ENCODE measurements at regions not wholly inside any gene's neighbourhood (a gene's known extent, or its start where the extent isn't known, plus 50 kb on each side); places are given as distances from the start of the nearest gene placed in this dataset.

GRCh38 chr12:89129167-89129870 is 223.0 kb downstream of the DUSP6 start:
- H3K27me3 Mint-ChIP-seq, result peaks cover 3% of the 10 kb centered on the region
- ATAC-seq (replicated peaks), result peak; percentile 91
- no peak overlapping the region for H3K4me3 Mint-ChIP-seq
- no peaks in the 10 kb centered on the region for H3K4me1 Mint-ChIP-seq
- no peak overlapping the region for H3K27ac Mint-ChIP-seq
- no peaks in the 10 kb centered on the region for H3K9me3 Mint-ChIP-seq
- no peaks in the 10 kb centered on the region for H3K36me3 Mint-ChIP-seq (ENCODE audit: low read depth)

DNA sequence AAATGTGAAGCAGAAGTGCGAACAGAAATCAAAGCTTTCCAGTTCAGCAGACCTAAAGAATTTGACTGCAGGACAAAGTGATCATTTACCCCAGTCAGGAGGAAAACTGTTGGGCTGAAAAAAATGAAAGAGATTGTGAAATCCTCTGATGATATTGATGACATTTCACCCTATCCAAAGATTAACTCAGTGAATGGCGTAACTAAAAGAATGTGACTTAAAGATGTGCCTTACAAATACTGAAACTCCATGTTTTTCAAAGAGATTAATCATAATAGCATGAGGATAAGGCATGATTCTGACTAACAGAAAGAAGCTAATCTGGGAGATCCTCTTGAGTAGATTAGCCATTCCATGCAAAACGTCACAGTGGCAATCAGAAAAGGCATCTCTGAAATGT is 225.6 kb downstream of the DUSP6 start:
- Mint-ChIP-seq H3K36me3 (ENCODE audit: low read depth) (no peaks in the 10 kb centered on the region), H3K27ac (no peak overlapping the region), H3K27me3 (no peaks in the 10 kb centered on the region), H3K9me3 (no peaks in the 10 kb centered on the region), H3K4me1 (no peaks in the 10 kb centered on the region), H3K4me3 (no peak overlapping the region)
- ATAC-seq (replicated peaks), result no peak

DNA sequence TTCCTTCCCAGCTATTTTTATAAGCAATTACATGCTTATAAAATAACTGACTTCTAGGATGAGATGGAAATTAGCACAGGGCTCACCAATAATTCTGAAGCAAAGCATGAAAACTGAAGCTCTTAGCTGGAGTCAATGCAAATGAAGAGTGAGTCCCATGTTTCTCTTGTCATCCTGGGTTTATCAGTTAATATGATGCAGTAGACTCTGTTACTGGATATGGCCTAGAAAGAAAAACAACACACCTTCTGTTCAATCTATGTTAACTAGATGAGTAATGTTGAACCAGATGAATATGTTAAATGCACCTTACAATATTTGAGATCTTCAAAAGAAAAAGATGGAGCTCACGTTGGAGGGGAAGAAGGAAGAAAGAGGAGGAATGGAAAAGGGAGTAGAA is 229.4 kb downstream of the DUSP6 start:
- no peaks in the 10 kb centered on the region for H3K9me3 Mint-ChIP-seq

GRCh38 chr12:89117448-89118034 is 234.8 kb downstream of the DUSP6 start:
- H3K27me3 Mint-ChIP-seq, result no peaks in the 10 kb centered on the region
- H3K9me3 Mint-ChIP-seq, result no peaks in the 10 kb centered on the region
- no peak overlapping the region for H3K4me3 Mint-ChIP-seq
- ATAC-seq (replicated peaks), result no peak
- no peaks in the 10 kb centered on the region for H3K36me3 Mint-ChIP-seq (ENCODE audit: low read depth)
- H3K27ac Mint-ChIP-seq, result no peak overlapping the region
- H3K4me1 Mint-ChIP-seq, result peaks cover 3% of the 10 kb centered on the region

More for the DNA sequence above, 229.4 kb downstream of the DUSP6 start:
- no peak overlapping the region for H3K27ac Mint-ChIP-seq
- no peaks in the 10 kb centered on the region for H3K27me3 Mint-ChIP-seq
- no peaks in the 10 kb centered on the region for H3K36me3 Mint-ChIP-seq (ENCODE audit: low read depth)
- ATAC-seq (replicated peaks), result no peak
- H3K4me1 Mint-ChIP-seq, result no peaks in the 10 kb centered on the region
- H3K4me3 Mint-ChIP-seq, result no peak overlapping the region

GRCh38 chr12:89111964-89112363 is 240.3 kb downstream of the DUSP6 start:
- Mint-ChIP-seq H3K4me3 (no peak overlapping the region), H3K36me3 (ENCODE audit: low read depth) (no peaks in the 10 kb centered on the region), H3K9me3 (no peaks in the 10 kb centered on the region), H3K27me3 (no peaks in the 10 kb centered on the region), H3K27ac (no peak overlapping the region), H3K4me1 (no peaks in the 10 kb centered on the region)
- no peak for ATAC-seq (replicated peaks)

DNA sequence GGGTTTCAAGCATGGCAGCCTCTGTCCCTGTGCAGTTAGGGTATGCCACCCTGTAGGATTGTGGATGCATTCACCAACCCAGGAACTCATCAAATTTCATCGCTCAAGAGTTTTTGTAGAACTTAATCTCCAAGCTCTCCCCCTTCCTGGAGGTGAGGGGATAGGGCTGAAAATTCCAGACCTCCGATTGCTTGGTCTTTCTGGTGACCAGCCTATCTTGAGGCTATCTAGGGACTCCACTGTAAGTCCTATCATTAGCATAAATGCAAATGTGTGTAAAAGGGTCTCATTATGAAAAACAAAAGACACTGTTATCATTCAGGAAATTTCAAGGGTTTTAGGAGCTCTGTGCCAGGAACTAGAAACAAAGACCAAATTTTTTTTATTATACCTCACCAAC is 244.0 kb downstream of the DUSP6 start:
- Mint-ChIP-seq H3K9me3 (no peaks in the 10 kb centered on the region), H3K4me3 (no peak overlapping the region), H3K4me1 (no peaks in the 10 kb centered on the region), H3K27ac (no peak overlapping the region), H3K36me3 (ENCODE audit: low read depth) (no peaks in the 10 kb centered on the region), H3K27me3 (no peaks in the 10 kb centered on the region)
- ATAC-seq (replicated peaks), result no peak

- no peak for ATAC-seq (replicated peaks)
- Mint-ChIP-seq H3K27ac (no peak overlapping the region), H3K4me1 (no peaks in the 10 kb centered on the region), H3K27me3 (no peaks in the 10 kb centered on the region), H3K9me3 (no peaks in the 10 kb centered on the region), H3K4me3 (no peak overlapping the region), H3K36me3 (ENCODE audit: low read depth) (no peaks in the 10 kb centered on the region)
Measured at GRCh38 chr12:89106950-89107349, 245.4 kb downstream of the DUSP6 start.

GRCh38 chr12:89105243-89105642 is 247.1 kb downstream of the DUSP6 start:
- no peaks in the 10 kb centered on the region for H3K9me3 Mint-ChIP-seq
- peaks cover 6% of the 10 kb centered on the region for H3K27me3 Mint-ChIP-seq

GRCh38 chr12:89103831-89104230 is 248.5 kb downstream of the DUSP6 start:
- Mint-ChIP-seq H3K4me3 (no peak overlapping the region), H3K9me3 (no peaks in the 10 kb centered on the region)

More at GRCh38 chr12:89105243-89105642, 247.1 kb downstream of the DUSP6 start:
- no peak overlapping the region for H3K27ac Mint-ChIP-seq
- no peaks in the 10 kb centered on the region for H3K4me1 Mint-ChIP-seq
- no peak for ATAC-seq (replicated peaks)
- no peaks in the 10 kb centered on the region for H3K36me3 Mint-ChIP-seq (ENCODE audit: low read depth)
- H3K4me3 Mint-ChIP-seq, result no peak overlapping the region

GRCh38 chr12:89101440-89101839 is 250.9 kb downstream of the DUSP6 start:
- H3K9me3 Mint-ChIP-seq, result no peaks in the 10 kb centered on the region
- H3K4me3 Mint-ChIP-seq, result no peak overlapping the region
- peaks cover 7% of the 10 kb centered on the region for H3K27me3 Mint-ChIP-seq
- no peak for ATAC-seq (replicated peaks)
- H3K36me3 Mint-ChIP-seq (ENCODE audit: low read depth), result no peaks in the 10 kb centered on the region
- H3K4me1 Mint-ChIP-seq, result no peaks in the 10 kb centered on the region
- no peak overlapping the region for H3K27ac Mint-ChIP-seq

More at GRCh38 chr12:89103831-89104230, 248.5 kb downstream of the DUSP6 start:
- Mint-ChIP-seq H3K36me3 (ENCODE audit: low read depth) (no peaks in the 10 kb centered on the region), H3K27ac (no peak overlapping the region), H3K4me1 (no peaks in the 10 kb centered on the region), H3K27me3 (peaks cover 7% of the 10 kb centered on the region)
- ATAC-seq (replicated peaks), result no peak

GRCh38 chr12:89098441-89099112 is 253.7 kb downstream of the DUSP6 start:
- Mint-ChIP-seq H3K9me3 (no peaks in the 10 kb centered on the region), H3K4me1 (no peaks in the 10 kb centered on the region), H3K27me3 (peaks cover 7% of the 10 kb centered on the region), H3K36me3 (ENCODE audit: low read depth) (no peaks in the 10 kb centered on the region), H3K4me3 (no peak overlapping the region), H3K27ac (no peak overlapping the region)
- ATAC-seq (replicated peaks), result no peak

- Mint-ChIP-seq H3K4me3 (peak overlapping the region; percentile 31), H3K36me3 (ENCODE audit: low read depth) (no peaks in the 10 kb centered on the region), H3K9me3 (peaks cover 3% of the 10 kb centered on the region), H3K27me3 (no peaks in the 10 kb centered on the region), H3K27ac (peak overlapping the region; percentile 34), H3K4me1 (peaks cover 4% of the 10 kb centered on the region)
- peak; percentile 92 for ATAC-seq (replicated peaks)
Measured at GRCh38 chr12:89092297-89092696, 260.0 kb downstream of the DUSP6 start.

- H3K9me3 Mint-ChIP-seq, result peaks cover 3% of the 10 kb centered on the region
- H3K27me3 Mint-ChIP-seq, result peaks cover under 1% of the 10 kb centered on the region
- no peak overlapping the region for H3K27ac Mint-ChIP-seq
- ATAC-seq (replicated peaks), result no peak
- H3K36me3 Mint-ChIP-seq (ENCODE audit: low read depth), result no peaks in the 10 kb centered on the region
- peaks cover 4% of the 10 kb centered on the region for H3K4me1 Mint-ChIP-seq
- H3K4me3 Mint-ChIP-seq, result no peak overlapping the region
Measured at GRCh38 chr12:89091293-89091841, 260.9 kb downstream of the DUSP6 start.

- no peak for ATAC-seq (replicated peaks)
- Mint-ChIP-seq H3K36me3 (ENCODE audit: low read depth) (no peaks in the 10 kb centered on the region), H3K27ac (no peak overlapping the region), H3K27me3 (peaks cover 4% of the 10 kb centered on the region), H3K9me3 (peaks cover 3% of the 10 kb centered on the region), H3K4me1 (peaks cover 4% of the 10 kb centered on the region), H3K4me3 (no peak overlapping the region)
Measured at GRCh38 chr12:89089264-89089663, 263.0 kb downstream of the DUSP6 start.

DNA sequence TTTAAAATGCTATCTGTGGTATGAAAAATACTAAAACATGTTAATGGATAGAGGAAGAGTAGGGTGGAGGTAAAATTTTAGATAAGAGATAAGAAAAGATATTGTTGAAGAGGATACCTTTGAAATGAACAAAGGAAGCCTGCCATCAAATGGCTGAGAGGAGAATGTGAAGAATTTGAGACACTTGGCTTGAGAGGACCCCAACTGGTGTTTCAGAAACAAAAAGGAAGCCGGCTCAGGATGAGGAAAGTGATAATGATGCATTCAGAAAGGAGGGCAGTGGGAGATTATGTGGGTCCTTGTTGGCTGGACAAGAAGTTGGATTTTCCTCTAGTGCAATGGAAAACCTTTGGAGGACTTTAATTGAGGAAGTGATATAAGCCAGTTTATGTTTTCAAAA is 264.4 kb downstream of the DUSP6 start:
- Mint-ChIP-seq H3K36me3 (ENCODE audit: low read depth) (no peaks in the 10 kb centered on the region), H3K27me3 (peaks cover 4% of the 10 kb centered on the region)

More for the DNA sequence above, 264.4 kb downstream of the DUSP6 start:
- Mint-ChIP-seq H3K9me3 (peaks cover 3% of the 10 kb centered on the region), H3K27ac (peak overlapping the region; percentile 55), H3K4me3 (no peak overlapping the region), H3K4me1 (peaks cover 2% of the 10 kb centered on the region)
- ATAC-seq (replicated peaks), result no peak
